ENCODE measurements at regions not wholly inside any gene's neighbourhood (a gene's known extent, or its start where the extent isn't known, plus 50 kb on each side); places are given as distances from the start of the nearest gene placed in this dataset.

GRCh38 chr1:64323054-64323453 lies 119.6 kb downstream of the UBE2U start:
- H3K79me1 ChIP-seq (ENCODE audit: low read depth, low read length), result no peaks in the 10 kb centered on the region
- no peak overlapping the region for H3K4me2 ChIP-seq (ENCODE audit: insufficient read depth, low read length, poor library complexity, severe bottlenecking)
- no peak overlapping the region for H3K23ac ChIP-seq (ENCODE audit: low read depth, low read length, poor library complexity)
- H2BK15ac ChIP-seq (ENCODE audit: low read length), result no peak overlapping the region
- H2AK5ac ChIP-seq (ENCODE audit: low read depth, low read length), result no peak overlapping the region
- H2BK120ac ChIP-seq (ENCODE audit: low read depth, low read length), result no peak overlapping the region
- H3K4me3 ChIP-seq (ENCODE audit: low read length in 2 of 2), result no peak overlapping the region
- no peak overlapping the region for H3K14ac ChIP-seq (ENCODE audit: low read length)
- H3K36me3 ChIP-seq (replicated peaks in 1 of 2; ENCODE audit: control insufficient read depth in 2 of 2, insufficient read depth in 2 of 2, low read length in 2 of 2), result no peaks in the 10 kb centered on the region
- no peaks in the 10 kb centered on the region for H3K9me3 ChIP-seq (replicated peaks in 1 of 2; ENCODE audit: control insufficient read depth in 2 of 2, insufficient read depth in 1 of 2, low read depth in 1 of 2, low read length in 2 of 2)
- H3K27me3 ChIP-seq (ENCODE audit: control insufficient read depth in 3 of 3, insufficient read depth in 3 of 3, low read depth in 1 of 3, low read length in 3 of 3), result peaks cover 0 to 4% (median 0%) of the 10 kb centered on the region in 3 experiments
- no peak overlapping the region for H3K4ac ChIP-seq (ENCODE audit: low read length)
- WGBS, 2 donors (ENCODE audit: extremely low coverage in 2 of 2, insufficient read length in 2 of 2, insufficient replicate concordance in 1 of 2), result no CpG with 5 or more reads among the region's 4 CpGs
- peaks cover 0 to 1% of the 10 kb centered on the region in 2 donors for H3K4me1 ChIP-seq (ENCODE audit: control insufficient read depth in 2 of 2, insufficient read depth in 1 of 2, low read depth in 1 of 2, low read length in 2 of 2)
- H3K18ac ChIP-seq (ENCODE audit: low read length), result no peak overlapping the region
- H3K27ac ChIP-seq (replicated peaks; ENCODE audit: low read length), result no peak overlapping the region
- no peak for DNase-seq (ENCODE audit: low spot score)
- no peak overlapping the region for H4K91ac ChIP-seq (ENCODE audit: low read depth, low read length, poor library complexity)
- no peak overlapping the region for H2BK12ac ChIP-seq (ENCODE audit: low read length)
- no peak overlapping the region for H3K9ac ChIP-seq (ENCODE audit: low read depth, low read length, poor library complexity)
- H2AFZ ChIP-seq (ENCODE audit: low read length), result no peak overlapping the region
- no peak overlapping the region for H4K8ac ChIP-seq (ENCODE audit: low read depth, low read length)
- no peak overlapping the region for H2BK5ac ChIP-seq (ENCODE audit: low read length)

GRCh38 chr1:64323882-64324281 lies 120.5 kb downstream of the UBE2U start:
- H3K14ac ChIP-seq (ENCODE audit: low read length), result no peak overlapping the region
- no peak overlapping the region for H3K4me2 ChIP-seq (ENCODE audit: insufficient read depth, low read length, poor library complexity, severe bottlenecking)
- no peaks in the 10 kb centered on the region for H3K36me3 ChIP-seq (replicated peaks in 1 of 2; ENCODE audit: control insufficient read depth in 2 of 2, insufficient read depth in 2 of 2, low read length in 2 of 2)
- no peak overlapping the region for H4K8ac ChIP-seq (ENCODE audit: low read depth, low read length)
- no peak overlapping the region for H4K91ac ChIP-seq (ENCODE audit: low read depth, low read length, poor library complexity)
- H2BK15ac ChIP-seq (ENCODE audit: low read length), result no peak overlapping the region
- no peak overlapping the region for H3K23ac ChIP-seq (ENCODE audit: low read depth, low read length, poor library complexity)
- no peaks in the 10 kb centered on the region for H3K79me1 ChIP-seq (ENCODE audit: low read depth, low read length)
- peaks cover 0 to 4% (median 0%) of the 10 kb centered on the region in 3 experiments for H3K27me3 ChIP-seq (ENCODE audit: control insufficient read depth in 3 of 3, insufficient read depth in 3 of 3, low read depth in 1 of 3, low read length in 3 of 3)
- no peak overlapping the region for H2BK120ac ChIP-seq (ENCODE audit: low read depth, low read length)
- no peak overlapping the region for H3K4ac ChIP-seq (ENCODE audit: low read length)
- no peak overlapping the region for H2AFZ ChIP-seq (ENCODE audit: low read length)
- no peak overlapping the region for H3K9ac ChIP-seq (ENCODE audit: low read depth, low read length, poor library complexity)
- DNase-seq (ENCODE audit: low spot score), result no peak
- no peak overlapping the region for H2BK5ac ChIP-seq (ENCODE audit: low read length)
- WGBS, 2 donors (ENCODE audit: extremely low coverage in 2 of 2, insufficient read length in 2 of 2, insufficient replicate concordance in 1 of 2), result no CpG with 5 or more reads among the region's 4 CpGs
- H2BK12ac ChIP-seq (ENCODE audit: low read length), result no peak overlapping the region
- no peak overlapping the region for H2AK5ac ChIP-seq (ENCODE audit: low read depth, low read length)
- H3K18ac ChIP-seq (ENCODE audit: low read length), result no peak overlapping the region
- peaks cover 0 to 1% of the 10 kb centered on the region in 2 donors for H3K4me1 ChIP-seq (ENCODE audit: control insufficient read depth in 2 of 2, insufficient read depth in 1 of 2, low read depth in 1 of 2, low read length in 2 of 2)
- no peak overlapping the region for H3K27ac ChIP-seq (replicated peaks; ENCODE audit: low read length)
- H3K9me3 ChIP-seq (replicated peaks in 1 of 2; ENCODE audit: control insufficient read depth in 2 of 2, insufficient read depth in 1 of 2, low read depth in 1 of 2, low read length in 2 of 2), result no peaks in the 10 kb centered on the region
- no peak overlapping the region for H3K4me3 ChIP-seq (ENCODE audit: low read length in 2 of 2)

DNA sequence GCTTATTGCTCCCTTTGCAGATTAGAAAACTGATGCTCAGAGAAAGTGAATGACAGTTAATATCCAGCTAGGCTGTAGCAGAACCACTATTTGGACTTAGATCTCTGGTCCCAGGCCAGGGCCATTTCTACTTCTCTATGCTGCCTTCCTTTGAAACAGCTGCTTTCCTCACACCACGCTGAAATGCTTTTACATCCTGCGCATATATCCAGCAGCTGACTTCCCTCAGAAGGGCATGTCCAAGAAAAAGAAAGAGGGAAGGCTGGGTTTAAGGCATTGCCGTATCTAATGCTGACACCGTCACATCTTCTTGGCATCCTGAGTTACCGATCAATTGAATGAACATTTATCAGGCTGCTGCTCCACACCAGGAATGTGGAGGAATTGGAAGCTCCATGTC lies 122.4 kb downstream of the UBE2U start:
- Histone ChIP-seq H3K9ac (ENCODE audit: low read depth, low read length, poor library complexity) (no peak overlapping the region), H3K14ac (ENCODE audit: low read length) (no peak overlapping the region), H3K4me2 (ENCODE audit: insufficient read depth, low read length, poor library complexity, severe bottlenecking) (no peak overlapping the region), H3K27me3 (ENCODE audit: control insufficient read depth in 3 of 3, insufficient read depth in 3 of 3, low read depth in 1 of 3, low read length in 3 of 3) (peaks cover 0 to 4% (median 0%) of the 10 kb centered on the region in 3 experiments), H3K4me1 (ENCODE audit: control insufficient read depth in 2 of 2, insufficient read depth in 1 of 2, low read depth in 1 of 2, low read length in 2 of 2) (peaks cover 0 to 3% of the 10 kb centered on the region in 2 donors), H2BK5ac (ENCODE audit: low read length) (no peak overlapping the region), H2BK120ac (ENCODE audit: low read depth, low read length) (no peak overlapping the region), H3K18ac (ENCODE audit: low read length) (no peak overlapping the region), H4K91ac (ENCODE audit: low read depth, low read length, poor library complexity) (no peak overlapping the region), H2AFZ (ENCODE audit: low read length) (no peak overlapping the region), H2BK15ac (ENCODE audit: low read length) (no peak overlapping the region), H2AK5ac (ENCODE audit: low read depth, low read length) (no peak overlapping the region), H3K4ac (ENCODE audit: low read length) (no peak overlapping the region), H3K36me3 (replicated peaks in 1 of 2; ENCODE audit: control insufficient read depth in 2 of 2, insufficient read depth in 2 of 2, low read length in 2 of 2) (no peaks in the 10 kb centered on the region), H3K79me1 (ENCODE audit: low read depth, low read length) (no peaks in the 10 kb centered on the region), H3K27ac (replicated peaks; ENCODE audit: low read length) (no peak overlapping the region), H3K9me3 (replicated peaks in 1 of 2; ENCODE audit: control insufficient read depth in 2 of 2, insufficient read depth in 1 of 2, low read depth in 1 of 2, low read length in 2 of 2) (no peaks in the 10 kb centered on the region), H4K8ac (ENCODE audit: low read depth, low read length) (no peak overlapping the region), H3K4me3 (ENCODE audit: low read length in 2 of 2) (no peak overlapping the region), H3K23ac (ENCODE audit: low read depth, low read length, poor library complexity) (no peak overlapping the region), H2BK12ac (ENCODE audit: low read length) (no peak overlapping the region)
- no CpG with 5 or more reads among the region's 5 CpGs for WGBS, 2 donors (ENCODE audit: extremely low coverage in 2 of 2, insufficient read length in 2 of 2, insufficient replicate concordance in 1 of 2)
- no peak for DNase-seq (ENCODE audit: low spot score)

DNA sequence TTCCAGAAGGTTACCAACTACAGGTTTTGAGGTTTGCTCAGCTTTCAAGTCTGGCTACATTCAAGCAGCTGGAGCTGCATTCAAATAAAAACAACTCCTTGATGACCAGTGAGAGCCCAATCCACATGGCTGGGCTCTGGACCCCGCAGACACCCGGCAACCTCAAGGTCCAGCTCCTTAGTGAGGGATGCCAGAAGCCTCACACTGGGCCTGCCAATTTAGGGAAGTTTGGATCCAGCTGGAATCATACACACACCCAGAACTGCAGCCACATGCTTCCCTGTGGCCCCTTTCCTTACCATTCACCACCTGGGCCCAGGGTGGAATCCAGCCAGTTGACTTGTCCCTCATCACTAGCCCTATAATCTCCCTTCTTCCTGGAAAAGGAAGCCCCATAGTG lies 123.7 kb downstream of the UBE2U start:
- H2BK5ac ChIP-seq (ENCODE audit: low read length), result no peak overlapping the region
- H3K4me2 ChIP-seq (ENCODE audit: insufficient read depth, low read length, poor library complexity, severe bottlenecking), result no peak overlapping the region
- H3K79me1 ChIP-seq (ENCODE audit: low read depth, low read length), result no peaks in the 10 kb centered on the region
- DNase-seq (ENCODE audit: low spot score), result no peak
- H2AK5ac ChIP-seq (ENCODE audit: low read depth, low read length), result no peak overlapping the region
- H2BK15ac ChIP-seq (ENCODE audit: low read length), result no peak overlapping the region
- H3K4ac ChIP-seq (ENCODE audit: low read length), result no peak overlapping the region
- no peak overlapping the region for H3K27ac ChIP-seq (replicated peaks; ENCODE audit: low read length)
- H3K36me3 ChIP-seq (replicated peaks in 1 of 2; ENCODE audit: control insufficient read depth in 2 of 2, insufficient read depth in 2 of 2, low read length in 2 of 2), result no peaks in the 10 kb centered on the region
- no peak overlapping the region for H3K4me3 ChIP-seq (ENCODE audit: low read length in 2 of 2)
- H3K9me3 ChIP-seq (replicated peaks in 1 of 2; ENCODE audit: control insufficient read depth in 2 of 2, insufficient read depth in 1 of 2, low read depth in 1 of 2, low read length in 2 of 2), result no peaks in the 10 kb centered on the region
- WGBS, 2 donors (ENCODE audit: extremely low coverage in 2 of 2, insufficient read length in 2 of 2, insufficient replicate concordance in 1 of 2), result no CpG with 5 or more reads among the region's 2 CpGs
- H3K27me3 ChIP-seq (ENCODE audit: control insufficient read depth in 3 of 3, insufficient read depth in 3 of 3, low read depth in 1 of 3, low read length in 3 of 3), result peaks cover 0 to 4% (median 0%) of the 10 kb centered on the region in 3 experiments
- H4K8ac ChIP-seq (ENCODE audit: low read depth, low read length), result no peak overlapping the region
- H3K4me1 ChIP-seq (ENCODE audit: control insufficient read depth in 2 of 2, insufficient read depth in 1 of 2, low read depth in 1 of 2, low read length in 2 of 2), result peaks cover 0 to 3% of the 10 kb centered on the region in 2 donors
- no peak overlapping the region for H3K14ac ChIP-seq (ENCODE audit: low read length)
- H2BK12ac ChIP-seq (ENCODE audit: low read length), result no peak overlapping the region
- H3K23ac ChIP-seq (ENCODE audit: low read depth, low read length, poor library complexity), result no peak overlapping the region
- H4K91ac ChIP-seq (ENCODE audit: low read depth, low read length, poor library complexity), result no peak overlapping the region
- H3K18ac ChIP-seq (ENCODE audit: low read length), result no peak overlapping the region
- no peak overlapping the region for H2AFZ ChIP-seq (ENCODE audit: low read length)
- no peak overlapping the region for H3K9ac ChIP-seq (ENCODE audit: low read depth, low read length, poor library complexity)
- no peak overlapping the region for H2BK120ac ChIP-seq (ENCODE audit: low read depth, low read length)
